ENCODE measurements at regions not wholly inside any gene's neighbourhood (a gene's known extent, or its start where the extent isn't known, plus 50 kb on each side); places are given as distances from the start of the nearest gene placed in this dataset.

- no peaks in the 10 kb centered on the region for H3K36me3 ChIP-seq
- DNase-seq (ENCODE audit: extremely low spot score): no peak
- no peaks in the 10 kb centered on the region for H3K27me3 ChIP-seq
- 83% methylated on average over 9 of the region's 10 CpGs for WGBS
- H3K4me3 ChIP-seq: no peak overlapping the region
- intact Hi-C loops (cut with DNase I): no loop called here
- H3K27ac ChIP-seq (replicated peaks in 1 of 4): no peak overlapping the region
- TF ChIP-seq POLR2A (IDR thresholded peaks at IDR 0.05; ENCODE audit: low read depth) (no peak), CTCF (IDR thresholded peaks at IDR 0.05) (no peak), POLR2AphosphoS5 (IDR thresholded peaks at IDR 0.05) (no peak)
- peaks cover 0 to 18% (median 8%) of the 10 kb centered on the region in 4 donors for H3K9me3 ChIP-seq
- H3K4me1 ChIP-seq: no peaks in the 10 kb centered on the region
Observed at GRCh38 chr5:57094753-57095683, 78.8 kb upstream of the GPBP1 start.

- Histone ChIP-seq H3K4me3 (no peak overlapping the region), H3K9me3 (peaks cover 0 to 18% (median 8%) of the 10 kb centered on the region in 4 donors), H3K36me3 (no peaks in the 10 kb centered on the region), H3K27ac (replicated peaks in 1 of 4) (no peak overlapping the region), H3K27me3 (no peaks in the 10 kb centered on the region), H3K4me1 (no peaks in the 10 kb centered on the region)
- intact Hi-C loops (cut with DNase I): no loop called here
- WGBS: 93% methylated on average over 8 of the region's 8 CpGs
- no peak for DNase-seq (ENCODE audit: extremely low spot score)
- no peak for TF ChIP-seq POLR2A (IDR thresholded peaks at IDR 0.05; ENCODE audit: low read depth)
- no peak for TF ChIP-seq POLR2AphosphoS5 (IDR thresholded peaks at IDR 0.05)
- TF ChIP-seq CTCF (IDR thresholded peaks at IDR 0.05): no peak
Observed at GRCh38 chr5:57097526-57097925, 76.3 kb upstream of the GPBP1 start.

GRCh38 chr5:57102189-57102904 lies 71.5 kb upstream of the GPBP1 start:
- Histone ChIP-seq H3K4me1 (no peaks in the 10 kb centered on the region), H3K27me3 (no peaks in the 10 kb centered on the region), H3K9me3 (peaks cover 0 to 10% (median 6%) of the 10 kb centered on the region in 4 donors), H3K27ac (replicated peaks in 1 of 4) (no peak overlapping the region), H3K4me3 (no peak overlapping the region), H3K36me3 (no peaks in the 10 kb centered on the region)
- DNase-seq (ENCODE audit: extremely low spot score): no peak
- WGBS: 77% methylated on average over 8 of the region's 8 CpGs
- intact Hi-C loops (cut with DNase I): no loop called here
- no peak for TF ChIP-seq EP300 (IDR thresholded peaks at IDR 0.05)
- TF ChIP-seq POLR2A (IDR thresholded peaks at IDR 0.05; ENCODE audit: low read depth): no peak
- TF ChIP-seq POLR2AphosphoS5 (IDR thresholded peaks at IDR 0.05): no peak

GRCh38 chr5:57102905-57103255 lies 71.0 kb upstream of the GPBP1 start:
- Histone ChIP-seq H3K27ac (replicated peaks in 1 of 4) (no peak overlapping the region), H3K4me1 (no peaks in the 10 kb centered on the region), H3K9me3 (peaks cover 0 to 5% (median under 1%) of the 10 kb centered on the region in 4 donors), H3K4me3 (no peak overlapping the region), H3K36me3 (no peaks in the 10 kb centered on the region), H3K27me3 (no peaks in the 10 kb centered on the region)
- TF ChIP-seq POLR2A (IDR thresholded peaks at IDR 0.05; ENCODE audit: low read depth) (no peak), EP300 (IDR thresholded peaks at IDR 0.05) (no peak), CTCF (IDR thresholded peaks at IDR 0.05) (no peak), POLR2AphosphoS5 (IDR thresholded peaks at IDR 0.05) (no peak)
- DNase-seq (ENCODE audit: extremely low spot score): no peak
- intact Hi-C loops (cut with DNase I): no loop called here

GRCh38 chr5:57103317-57103907 lies 70.4 kb upstream of the GPBP1 start:
- 90% methylated on average over 4 of the region's 5 CpGs for WGBS
- H3K27me3 ChIP-seq: no peaks in the 10 kb centered on the region
- DNase-seq (ENCODE audit: extremely low spot score): no peak
- no peaks in the 10 kb centered on the region for H3K4me1 ChIP-seq
- H3K4me3 ChIP-seq: no peak overlapping the region
- TF ChIP-seq POLR2A (IDR thresholded peaks at IDR 0.05; ENCODE audit: low read depth): no peak
- no peak for TF ChIP-seq EP300 (IDR thresholded peaks at IDR 0.05)
- no peak for TF ChIP-seq CTCF (IDR thresholded peaks at IDR 0.05)
- no peak for TF ChIP-seq POLR2AphosphoS5 (IDR thresholded peaks at IDR 0.05)
- intact Hi-C loops (cut with DNase I): no loop called here
- no peaks in the 10 kb centered on the region for H3K36me3 ChIP-seq
- no peak overlapping the region for H3K27ac ChIP-seq (replicated peaks in 1 of 4)
- H3K9me3 ChIP-seq: no peaks in the 10 kb centered on the region
